Calu3 (cell line): ENCODE measurements at regions not wholly inside any gene's neighbourhood (a gene's known extent, or its start where the extent isn't known, plus 50 kb on each side); places are given as distances from the start of the nearest gene placed in this dataset.

Source experiments
- BruUV-seq: library from RNA; stranded (reverse); fragments of 400-500 nt; replicated peaks from 2 replicates; lab custom pipeline; 2021; lab: Mats Ljungman, UMichigan
- CTCF ChIA-PET: fragments of 300-600 bp; sonication (Branson Sonifier 250); formaldehyde crosslinking; loops from one replicate; lab custom pipeline; 2022; ENCODE audit warnings: antibody characterized with exemption; lab: Charles Lee
- DNase-seq: peaks from one replicate; pipeline ENCODE4 v3.0.0; 2022
- H3K27ac Mint-ChIP-seq: one replicate; pipeline ENCODE4 v1.8.0; 2022; ENCODE audit warnings: mixed read lengths; ENCODE audit not compliant: unreplicated experiment
- H3K27me3 Mint-ChIP-seq: one replicate; pipeline ENCODE4 v1.8.0; 2022; ENCODE audit warnings: mixed read lengths; ENCODE audit not compliant: unreplicated experiment
- H3K36me3 Mint-ChIP-seq: one replicate; pipeline ENCODE4 v1.8.0; 2022; ENCODE audit warnings: mild to moderate bottlenecking, moderate library complexity, mixed read lengths; ENCODE audit not compliant: insufficient read depth, unreplicated experiment
- H3K4me1 Mint-ChIP-seq: one replicate; pipeline ENCODE4 v1.8.0; 2022; ENCODE audit warnings: mild to moderate bottlenecking, low read depth, mixed read lengths; ENCODE audit not compliant: unreplicated experiment
- H3K4me3 Mint-ChIP-seq: one replicate; pipeline ENCODE4 v1.8.0; 2022; ENCODE audit warnings: mild to moderate bottlenecking, low read depth, moderate library complexity, mixed read lengths; ENCODE audit not compliant: unreplicated experiment
- H3K9me3 Mint-ChIP-seq: one replicate; pipeline ENCODE4 v1.8.0; 2022; ENCODE audit warnings: low read depth, mixed read lengths; ENCODE audit not compliant: unreplicated experiment
- intact Hi-C: fragments of 100-400 bp; cut with micrococcal nuclease; formaldehyde crosslinking; loops from one replicate; pipeline ENCODE4 v1.10.0; 2022; ENCODE audit not compliant: unreplicated experiment
- TF ChIP-seq, protein P1 (sequence below): fragments of 200-600 bp; IDR thresholded peaks from one replicate; pipeline ENCODE4 v1.8.0; 2022; ENCODE audit warnings: antibody characterized with exemption; ENCODE audit not compliant: unreplicated experiment

GRCh38 chr4:125551466-125551865 is 236.7 kb downstream of the FAT4 start:
- BruUV-seq = no TSS peak
- intact Hi-C loops = no loop called here
- Mint-ChIP-seq H3K9me3 (no peaks in the 10 kb centered on the region), H3K36me3 (no peaks in the 10 kb centered on the region), H3K27me3 (no peaks in the 10 kb centered on the region), H3K4me1 (no peaks in the 10 kb centered on the region), H3K27ac (no peak overlapping the region), H3K4me3 (no peak overlapping the region)
- CTCF ChIA-PET = no interaction called here
- TF ChIP-seq, protein P1, sequence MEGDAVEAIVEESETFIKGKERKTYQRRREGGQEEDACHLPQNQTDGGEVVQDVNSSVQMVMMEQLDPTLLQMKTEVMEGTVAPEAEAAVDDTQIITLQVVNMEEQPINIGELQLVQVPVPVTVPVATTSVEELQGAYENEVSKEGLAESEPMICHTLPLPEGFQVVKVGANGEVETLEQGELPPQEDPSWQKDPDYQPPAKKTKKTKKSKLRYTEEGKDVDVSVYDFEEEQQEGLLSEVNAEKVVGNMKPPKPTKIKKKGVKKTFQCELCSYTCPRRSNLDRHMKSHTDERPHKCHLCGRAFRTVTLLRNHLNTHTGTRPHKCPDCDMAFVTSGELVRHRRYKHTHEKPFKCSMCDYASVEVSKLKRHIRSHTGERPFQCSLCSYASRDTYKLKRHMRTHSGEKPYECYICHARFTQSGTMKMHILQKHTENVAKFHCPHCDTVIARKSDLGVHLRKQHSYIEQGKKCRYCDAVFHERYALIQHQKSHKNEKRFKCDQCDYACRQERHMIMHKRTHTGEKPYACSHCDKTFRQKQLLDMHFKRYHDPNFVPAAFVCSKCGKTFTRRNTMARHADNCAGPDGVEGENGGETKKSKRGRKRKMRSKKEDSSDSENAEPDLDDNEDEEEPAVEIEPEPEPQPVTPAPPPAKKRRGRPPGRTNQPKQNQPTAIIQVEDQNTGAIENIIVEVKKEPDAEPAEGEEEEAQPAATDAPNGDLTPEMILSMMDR = no peak
- DNase-seq = no peak

GRCh38 chr4:125551967-125552366 is 237.2 kb downstream of the FAT4 start:
- Mint-ChIP-seq H3K36me3 (no peaks in the 10 kb centered on the region), H3K4me1 (no peaks in the 10 kb centered on the region), H3K4me3 (no peak overlapping the region), H3K9me3 (no peaks in the 10 kb centered on the region), H3K27me3 (no peaks in the 10 kb centered on the region), H3K27ac (no peak overlapping the region)
- intact Hi-C loops = no loop called here
- TF ChIP-seq, protein P1 = no peak
- CTCF ChIA-PET = no interaction called here
- no peak for DNase-seq
- BruUV-seq = no TSS peak

DNA sequence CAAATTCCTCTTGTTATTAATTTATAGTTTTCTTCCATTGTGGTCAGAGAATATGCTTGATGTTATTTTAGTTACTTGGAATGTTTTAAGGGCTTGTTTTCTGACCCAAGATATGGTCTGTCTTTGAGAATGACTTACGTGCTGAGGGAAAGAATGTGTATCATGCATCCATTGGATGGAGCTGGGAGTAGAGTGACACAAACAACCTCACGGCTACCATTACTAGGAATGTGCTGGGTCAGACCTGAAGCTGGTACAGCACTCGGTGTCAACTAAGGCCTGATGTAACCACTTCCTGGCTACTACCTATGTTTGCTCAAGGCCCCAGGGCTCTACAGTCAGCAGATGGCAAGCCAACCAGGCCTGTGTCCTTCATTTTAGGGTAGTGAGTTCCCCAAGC is 257.8 kb downstream of the FAT4 start:
- DNase-seq = no peak
- CTCF ChIA-PET = no interaction called here
- intact Hi-C loops = no loop called here
- no peaks in the 10 kb centered on the region for H3K27me3 Mint-ChIP-seq
- no TSS peak for BruUV-seq
- no peak overlapping the region for H3K4me3 Mint-ChIP-seq
- H3K36me3 Mint-ChIP-seq = no peaks in the 10 kb centered on the region
- TF ChIP-seq, protein P1 = no peak
- H3K27ac Mint-ChIP-seq = no peak overlapping the region
- H3K4me1 Mint-ChIP-seq = no peaks in the 10 kb centered on the region
- no peaks in the 10 kb centered on the region for H3K9me3 Mint-ChIP-seq

- Mint-ChIP-seq H3K9me3 (no peaks in the 10 kb centered on the region), H3K27me3 (no peaks in the 10 kb centered on the region), H3K36me3 (no peaks in the 10 kb centered on the region), H3K4me1 (no peaks in the 10 kb centered on the region), H3K4me3 (no peak overlapping the region), H3K27ac (no peak overlapping the region)
- intact Hi-C loops = no loop called here
- TF ChIP-seq, protein P1 = no peak
- no peak for DNase-seq
- CTCF ChIA-PET = no interaction called here
- BruUV-seq = no TSS peak
These were observed 258.6 kb downstream of the FAT4 start for GRCh38 chr4:125573368-125573767.
